HEK293T (cell line): ENCODE measurements at regions not wholly inside any gene's neighbourhood (a gene's known extent, or its start where the extent isn't known, plus 50 kb on each side); places are given as distances from the start of the nearest gene placed in this dataset.
A peak's percentile ranks its signal among the peaks of the same experiment; 100 is the strongest.
"Not testable (repeated sequence)": the region's sequence is repeated elsewhere in the genome, so short reads cannot be mapped to it uniquely, and the experiment has no call there.

ENCODE experiments used
- CTCF ChIA-PET: fragments of 350-600 bp; formaldehyde crosslinking; extraction: SDS; loops from one replicate; lab custom pipeline; 2021; ENCODE audit warnings: antibody characterized with exemption, inconsistent platforms; lab: Yijun Ruan, JAX
- POLR2A ChIA-PET: fragments of 350-600 bp; formaldehyde crosslinking; extraction: SDS; loops from one replicate; lab custom pipeline; 2020; ENCODE audit warnings: antibody characterized with exemption, inconsistent platforms; lab: Yijun Ruan, JAX
- DNase-seq: peaks from one replicate; pipeline ENCODE4 v3.0.0; 2012; ENCODE audit warnings: mixed read lengths; ENCODE audit errors: extremely low spot score
- ARNT ChIP-seq: fragments of 450-650 bp; IDR thresholded peaks from 2 replicates; pipeline ENCODE4 v1.6.1; 2017; ENCODE audit warnings: mild to moderate bottlenecking
- BHLHE40 ChIP-seq: fragments of 450-650 bp; IDR thresholded peaks from 2 replicates; pipeline ENCODE4 v1.6.1; 2016; ENCODE audit warnings: mild to moderate bottlenecking, moderate library complexity, borderline replicate concordance
- CTBP1 ChIP-seq: fragments of 450-650 bp; IDR thresholded peaks from 2 replicates; pipeline ENCODE4 v1.6.1; 2016; ENCODE audit warnings: borderline replicate concordance
- ELF4 ChIP-seq: fragments of 450-650 bp; IDR thresholded peaks from 2 replicates; pipeline ENCODE4 v1.6.1; 2017; ENCODE audit warnings: antibody characterized with exemption
- FOXA1 ChIP-seq: fragments of 450-650 bp; IDR thresholded peaks from 2 replicates; pipeline ENCODE4 v1.6.1; 2016; ENCODE audit warnings: mild to moderate bottlenecking
- FOXK2 ChIP-seq: fragments of 450-650 bp; IDR thresholded peaks from 2 replicates; pipeline ENCODE4 v1.6.1; 2016; ENCODE audit warnings: mild to moderate bottlenecking
- FOXM1 ChIP-seq: fragments of 450-650 bp; IDR thresholded peaks from 2 replicates; pipeline ENCODE4 v1.6.1; 2017; ENCODE audit warnings: mild to moderate bottlenecking, borderline replicate concordance
- HDGF ChIP-seq: fragments of 450-650 bp; IDR thresholded peaks from 2 replicates; pipeline ENCODE4 v1.6.1; 2017; ENCODE audit warnings: antibody characterized with exemption, borderline replicate concordance
- L3MBTL2 ChIP-seq: fragments of 450-650 bp; conservative IDR thresholded peaks from 2 replicates; pipeline ENCODE4 v1.6.1; 2016; ENCODE audit warnings: mild to moderate bottlenecking
- LEF1 ChIP-seq: fragments of 450-650 bp; IDR thresholded peaks from 2 replicates; pipeline ENCODE4 v1.6.1; 2017; ENCODE audit warnings: mild to moderate bottlenecking, borderline replicate concordance
- NFRKB ChIP-seq: fragments of 450-650 bp; IDR thresholded peaks from 2 replicates; pipeline ENCODE4 v1.6.1; 2016; ENCODE audit warnings: mild to moderate bottlenecking, moderate library complexity
- PKNOX1 ChIP-seq: fragments of 450-650 bp; IDR thresholded peaks from 2 replicates; pipeline ENCODE4 v1.6.1; 2016
- SP1 ChIP-seq: fragments of 450-650 bp; IDR thresholded peaks from 2 replicates; pipeline ENCODE4 v1.6.1; 2017
- SUZ12 ChIP-seq: fragments of 450-650 bp; IDR thresholded peaks from 2 replicates; pipeline ENCODE4 v1.6.1; 2016; ENCODE audit warnings: mild to moderate bottlenecking
- TARDBP ChIP-seq: fragments of 450-650 bp; IDR thresholded peaks from 2 replicates; pipeline ENCODE4 v1.6.1; 2016
- ZNF384 ChIP-seq: fragments of 450-650 bp; IDR thresholded peaks from 2 replicates; pipeline ENCODE4 v1.6.1; 2016

GRCh38 chr3:153820035-153820434 is 301.2 kb upstream of the ARHGEF26 start:
- CTCF ChIA-PET: no interaction called here
- TF ChIP-seq FOXA1: no peak
- TF ChIP-seq SP1: no peak
- TF ChIP-seq LEF1: no peak
- no peak for TF ChIP-seq FOXM1
- no peak for TF ChIP-seq HDGF
- TF ChIP-seq PKNOX1: no peak
- TF ChIP-seq NFRKB: no peak
- TF ChIP-seq CTBP1: no peak
- no peak for TF ChIP-seq ELF4
- no peak for TF ChIP-seq TARDBP
- POLR2A ChIA-PET: no interaction called here
- no peak for DNase-seq

- CTCF ChIA-PET, DNase-seq, POLR2A ChIA-PET: not testable (repeated sequence)
Observed at GRCh38 chr3:153828346-153828745, 292.8 kb upstream of the ARHGEF26 start.

GRCh38 chr3:153829606-153830170 is 291.5 kb upstream of the ARHGEF26 start:
- no peak for DNase-seq
- ChIA-PET CTCF (no interaction called here), POLR2A (no interaction called here)
- TF ChIP-seq SP1 (no peak), FOXK2 (no peak), BHLHE40 (no peak), ZNF384 (no peak), HDGF (no peak), TARDBP (no peak), CTBP1 (no peak), L3MBTL2 (no peak), SUZ12 (no peak), LEF1 (no peak), ARNT (no peak)

- no peak for DNase-seq
- ChIA-PET CTCF (no interaction called here), POLR2A (no interaction called here)
- TF ChIP-seq CTBP1 (no peak), NFRKB (no peak), FOXK2 (no peak), ELF4 (no peak), SP1 (no peak), FOXA1 (no peak), TARDBP (no peak), SUZ12 (no peak)
Observed at GRCh38 chr3:153830552-153830951, 290.6 kb upstream of the ARHGEF26 start.

GRCh38 chr3:153835540-153835939 is 285.6 kb upstream of the ARHGEF26 start:
- TF ChIP-seq NFRKB: no peak
- TF ChIP-seq FOXK2: no peak
- no peak for TF ChIP-seq SUZ12
- no peak for TF ChIP-seq LEF1
- no peak for TF ChIP-seq CTBP1
- no peak for TF ChIP-seq L3MBTL2
- no peak for TF ChIP-seq FOXM1
- TF ChIP-seq TARDBP: no peak
- CTCF ChIA-PET: interaction anchor here (0.8 kb wide), 1 partner anchor 10 kb away, joined by 3 read pairs; no protein-coding TSS in a partner anchor
- POLR2A ChIA-PET: no interaction called here
- peak; percentile 23 for DNase-seq

- DNase-seq: no peak
- TF ChIP-seq TARDBP (no peak), ARNT (no peak), FOXM1 (no peak), BHLHE40 (no peak), PKNOX1 (no peak), HDGF (no peak), NFRKB (no peak), ELF4 (no peak), SP1 (no peak)
- ChIA-PET CTCF (no interaction called here), POLR2A (no interaction called here)
Observed at GRCh38 chr3:153840487-153840886, 280.7 kb upstream of the ARHGEF26 start.

GRCh38 chr3:153843994-153844393 is 277.2 kb upstream of the ARHGEF26 start:
- ChIA-PET CTCF (no interaction called here), POLR2A (no interaction called here)
- no peak for DNase-seq
- TF ChIP-seq FOXM1 (no peak), LEF1 (no peak), TARDBP (no peak), SUZ12 (no peak), FOXA1 (no peak), ARNT (no peak), PKNOX1 (no peak), L3MBTL2 (no peak), ELF4 (no peak), CTBP1 (no peak), ZNF384 (no peak), HDGF (no peak), NFRKB (no peak), BHLHE40 (no peak), SP1 (no peak), FOXK2 (no peak)
